Neural progenitor cell (in vitro differentiated cells): ENCODE measurements at regions not wholly inside any gene's neighbourhood (a gene's known extent, or its start where the extent isn't known, plus 50 kb on each side); places are given as distances from the start of the nearest gene placed in this dataset.

Experiments used
- DNase-seq: peaks from one replicate; pipeline ENCODE4 v3.0.0-alpha.2; 2016; ENCODE audit warnings: low spot score
- H2AFZ ChIP-seq: fragments of 200-600 bp; sonication (generic); replicated peaks from 2 replicates; pipeline ENCODE4 v1.6.1; 2016; ENCODE audit warnings: antibody characterized with exemption
- H3F3A ChIP-seq: fragments of 200-600 bp; sonication (generic); 2 replicates; pipeline ENCODE4 v1.6.1; 2016; ENCODE audit warnings: antibody characterized with exemption, low read depth
- H3K27ac ChIP-seq: fragments of 200-600 bp; sonication (generic); 2 replicates; pipeline ENCODE4 v1.5.1; 2016; ENCODE audit warnings: mild to moderate bottlenecking
- H3K27me3 ChIP-seq: fragments of 200-600 bp; sonication (generic); 2 replicates; pipeline ENCODE4 v1.6.1; 2016; ENCODE audit warnings: mild to moderate bottlenecking, moderate library complexity
- H3K36me3 ChIP-seq: fragments of 200-600 bp; sonication (generic); 2 replicates; pipeline ENCODE4 v1.5.1; 2016
- H3K4me1 ChIP-seq: fragments of 200-600 bp; sonication (generic); 2 replicates; pipeline ENCODE4 v1.6.1; 2016; ENCODE audit warnings: mixed run types
- H3K4me2 ChIP-seq: fragments of 200-600 bp; sonication (generic); 2 replicates; pipeline ENCODE4 v1.6.1; 2016
- H3K4me3 ChIP-seq: fragments of 200-600 bp; sonication (generic); 2 replicates; pipeline ENCODE4 v1.5.1; 2016
- H3K79me2 ChIP-seq: fragments of 200-600 bp; sonication (generic); 2 replicates; pipeline ENCODE4 v1.6.1; 2016; ENCODE audit warnings: low read depth
- H3K9ac ChIP-seq: fragments of 200-600 bp; sonication (generic); 2 replicates; pipeline ENCODE4 v1.6.1; 2016
- H3K9me3 ChIP-seq: fragments of 200-600 bp; sonication (generic); 2 replicates; pipeline ENCODE4 v1.5.1; 2016; ENCODE audit warnings: low read depth
- H4K20me1 ChIP-seq: fragments of 200-600 bp; sonication (generic); 2 replicates; pipeline ENCODE4 v1.6.1; 2016; ENCODE audit warnings: low read depth
- H3K27ac Mint-ChIP-seq: 3 replicates; pipeline ENCODE4 v1.8.0; 2021; ENCODE audit warnings: mixed read lengths
- H3K27me3 Mint-ChIP-seq: 2 replicates; pipeline ENCODE4 v1.8.0; 2022; ENCODE audit warnings: low read depth, mild to moderate bottlenecking, inconsistent platforms, moderate library complexity, mixed read lengths; ENCODE audit not compliant: insufficient read depth
- H3K36me3 Mint-ChIP-seq: 3 replicates; pipeline ENCODE4 v1.8.0; 2021; ENCODE audit warnings: mixed read lengths
- H3K4me1 Mint-ChIP-seq: 3 replicates; pipeline ENCODE4 v1.8.0; 2021; ENCODE audit warnings: mixed read lengths
- H3K4me3 Mint-ChIP-seq: 3 replicates; pipeline ENCODE4 v1.8.0; 2021; ENCODE audit warnings: mild to moderate bottlenecking, moderate library complexity, mixed read lengths
- H3K9me3 Mint-ChIP-seq: 3 replicates; pipeline ENCODE4 v1.8.0; 2020; ENCODE audit warnings: mixed read lengths
- CTCF ChIP-seq: fragments of 200-600 bp; sonication (generic); IDR thresholded peaks from 2 replicates; pipeline ENCODE4 v1.5.1; 2017; ENCODE audit warnings: antibody characterized with exemption, mild to moderate bottlenecking
- EZH2 ChIP-seq: fragments of 200-600 bp; sonication (generic); IDR thresholded peaks from 2 replicates; pipeline ENCODE4 v1.6.1; 2017; ENCODE audit warnings: antibody characterized with exemption, mild to moderate bottlenecking, moderate library complexity
- EZH2phosphoT487 ChIP-seq: fragments of 200-600 bp; sonication (generic); IDR thresholded peaks from 2 replicates; pipeline ENCODE4 v1.6.1; 2017; ENCODE audit warnings: antibody characterized with exemption

GRCh38 chr2:194079989-194080388, 1577.0 kb upstream of the SLC39A10 start:
- H3K36me3 Mint-ChIP-seq, result no peaks in the 10 kb centered on the region
- TF ChIP-seq EZH2, result no peak
- no peak for TF ChIP-seq CTCF
- TF ChIP-seq EZH2phosphoT487, result no peak
- H4K20me1 ChIP-seq, result no peaks in the 10 kb centered on the region

GRCh38 chr2:194077366-194077765, 1579.7 kb upstream of the SLC39A10 start:
- no peaks in the 10 kb centered on the region for H3F3A ChIP-seq
- no peaks in the 10 kb centered on the region for H3K36me3 Mint-ChIP-seq
- no peak overlapping the region for H3K27ac ChIP-seq
- no peak overlapping the region for H3K27ac Mint-ChIP-seq
- H3K4me3 ChIP-seq, result no peak overlapping the region
- no peak for DNase-seq
- H3K4me2 ChIP-seq, result no peak overlapping the region
- no peaks in the 10 kb centered on the region for H3K27me3 Mint-ChIP-seq
- H3K9me3 Mint-ChIP-seq, result no peaks in the 10 kb centered on the region
- no peaks in the 10 kb centered on the region for H3K79me2 ChIP-seq
- H3K9me3 ChIP-seq, result no peaks in the 10 kb centered on the region
- no peak overlapping the region for H3K4me3 Mint-ChIP-seq
- no peaks in the 10 kb centered on the region for H3K4me1 ChIP-seq
- H3K36me3 ChIP-seq, result no peaks in the 10 kb centered on the region
- no peaks in the 10 kb centered on the region for H3K4me1 Mint-ChIP-seq
- no peak overlapping the region for H2AFZ ChIP-seq
- no peaks in the 10 kb centered on the region for H4K20me1 ChIP-seq
- H3K9ac ChIP-seq, result no peak overlapping the region
- TF ChIP-seq CTCF (no peak), EZH2phosphoT487 (no peak), EZH2 (no peak)
- H3K27me3 ChIP-seq, result no peaks in the 10 kb centered on the region

More at GRCh38 chr2:194079989-194080388, 1577.0 kb upstream of the SLC39A10 start:
- Histone ChIP-seq H3K4me2 (no peak overlapping the region), H3K4me3 (no peak overlapping the region), H3K9me3 (no peaks in the 10 kb centered on the region), H2AFZ (no peak overlapping the region), H3K4me1 (no peaks in the 10 kb centered on the region), H3K79me2 (no peaks in the 10 kb centered on the region), H3K9ac (no peak overlapping the region), H3F3A (no peaks in the 10 kb centered on the region), H3K36me3 (no peaks in the 10 kb centered on the region), H3K27ac (no peak overlapping the region), H3K27me3 (no peaks in the 10 kb centered on the region)
- Mint-ChIP-seq H3K27me3 (no peaks in the 10 kb centered on the region), H3K4me3 (no peak overlapping the region), H3K4me1 (no peaks in the 10 kb centered on the region), H3K27ac (no peak overlapping the region), H3K9me3 (no peaks in the 10 kb centered on the region)
- no peak for DNase-seq

- Histone ChIP-seq H3K4me3 (no peak overlapping the region), H4K20me1 (no peaks in the 10 kb centered on the region), H3K79me2 (no peaks in the 10 kb centered on the region), H3K27ac (no peak overlapping the region), H3K27me3 (no peaks in the 10 kb centered on the region), H3K4me2 (no peak overlapping the region), H3K36me3 (no peaks in the 10 kb centered on the region), H3K4me1 (no peaks in the 10 kb centered on the region), H3K9ac (no peak overlapping the region), H2AFZ (no peak overlapping the region), H3F3A (no peaks in the 10 kb centered on the region), H3K9me3 (no peaks in the 10 kb centered on the region)
- Mint-ChIP-seq H3K27me3 (no peaks in the 10 kb centered on the region), H3K36me3 (no peaks in the 10 kb centered on the region), H3K4me1 (no peaks in the 10 kb centered on the region), H3K9me3 (no peaks in the 10 kb centered on the region), H3K27ac (no peak overlapping the region), H3K4me3 (no peak overlapping the region)
- no peak for TF ChIP-seq CTCF
- no peak for TF ChIP-seq EZH2
- no peak for TF ChIP-seq EZH2phosphoT487
- no peak for DNase-seq
Observed at GRCh38 chr2:194062401-194062800, 1594.6 kb upstream of the SLC39A10 start.

GRCh38 chr2:194060269-194060668, 1596.8 kb upstream of the SLC39A10 start:
- Histone ChIP-seq H3K9me3 (no peaks in the 10 kb centered on the region), H3K27me3 (no peaks in the 10 kb centered on the region), H3F3A (no peaks in the 10 kb centered on the region), H3K4me1 (no peaks in the 10 kb centered on the region), H3K79me2 (no peaks in the 10 kb centered on the region), H3K4me2 (no peak overlapping the region), H3K36me3 (no peaks in the 10 kb centered on the region), H2AFZ (no peak overlapping the region), H4K20me1 (no peaks in the 10 kb centered on the region), H3K27ac (no peak overlapping the region), H3K4me3 (no peak overlapping the region), H3K9ac (no peak overlapping the region)
- no peak for DNase-seq
- Mint-ChIP-seq H3K4me3 (no peak overlapping the region), H3K27ac (no peak overlapping the region), H3K9me3 (no peaks in the 10 kb centered on the region), H3K27me3 (no peaks in the 10 kb centered on the region), H3K4me1 (no peaks in the 10 kb centered on the region), H3K36me3 (no peaks in the 10 kb centered on the region)
- TF ChIP-seq EZH2phosphoT487 (no peak), CTCF (no peak), EZH2 (no peak)
